ENCODE measurements at regions not wholly inside any gene's neighbourhood (a gene's known extent, or its start where the extent isn't known, plus 50 kb on each side); places are given as distances from the start of the nearest gene placed in this dataset.

DNA sequence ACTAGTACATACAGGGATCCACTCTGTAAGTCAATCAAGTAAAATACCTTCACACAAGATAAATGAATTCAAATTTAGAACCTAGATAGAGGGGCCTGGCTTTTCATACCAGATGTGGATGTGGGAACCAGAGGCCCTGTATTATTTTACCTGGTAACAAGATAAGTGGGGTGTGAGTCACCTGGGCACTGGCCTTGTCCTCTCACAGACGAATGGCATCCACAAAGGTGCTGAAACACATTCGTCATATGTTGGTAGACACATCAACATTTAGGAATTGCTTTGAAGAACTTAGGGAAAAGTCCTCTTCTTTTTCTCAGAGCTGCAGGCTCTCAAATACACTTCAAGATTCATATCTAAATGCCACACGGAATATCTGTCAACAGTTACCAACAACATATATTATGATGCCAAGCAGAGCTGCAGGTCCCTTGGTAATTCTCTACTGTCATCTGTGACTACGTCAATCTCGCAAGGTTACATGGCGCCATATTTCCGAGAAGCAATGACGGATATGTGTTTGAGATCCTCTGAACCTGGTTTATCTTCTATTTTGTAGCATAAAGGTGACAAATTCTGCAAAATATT lies 618.6 kb downstream of the EPM2A start:
- H3K36me3 ChIP-seq (ENCODE audit: insufficient read depth, insufficient read length, low read length): no peaks in the 10 kb centered on the region
- no peak for DNase-seq (ENCODE audit: low read depth, low spot score)
- H3K27me3 ChIP-seq (ENCODE audit: insufficient read depth, insufficient read length): no peaks in the 10 kb centered on the region
- H3K9ac ChIP-seq (ENCODE audit: insufficient read length, low read depth): no peak overlapping the region
- TF ChIP-seq ZNF274 (IDR thresholded peaks at IDR 0.05; ENCODE audit: low read depth, low read length) (no peak), YY1 (IDR thresholded peaks at IDR 0.05; ENCODE audit: insufficient read depth, insufficient read length) (no peak), SUZ12 (IDR thresholded peaks at IDR 0.05; ENCODE audit: extremely low read depth, insufficient read depth, insufficient read length) (no peak)
- H3K9me3 ChIP-seq (ENCODE audit: insufficient read depth, low read length): no peaks in the 10 kb centered on the region
- no peaks in the 10 kb centered on the region for H3K4me1 ChIP-seq (ENCODE audit: insufficient read depth, insufficient read length)
- no peak overlapping the region for H3K4me3 ChIP-seq (ENCODE audit: insufficient read length, low read depth)

GRCh38 chr6:145118224-145118623 lies 617.1 kb downstream of the EPM2A start:
- DNase-seq (ENCODE audit: low read depth, low spot score): no peak
- Histone ChIP-seq H3K27me3 (ENCODE audit: insufficient read depth, insufficient read length) (no peaks in the 10 kb centered on the region), H3K4me1 (ENCODE audit: insufficient read depth, insufficient read length) (no peaks in the 10 kb centered on the region), H3K36me3 (ENCODE audit: insufficient read depth, insufficient read length, low read length) (no peaks in the 10 kb centered on the region), H3K4me3 (ENCODE audit: insufficient read length, low read depth) (no peak overlapping the region), H3K9me3 (ENCODE audit: insufficient read depth, low read length) (no peaks in the 10 kb centered on the region), H3K9ac (ENCODE audit: insufficient read length, low read depth) (no peak overlapping the region)
- TF ChIP-seq YY1 (IDR thresholded peaks at IDR 0.05; ENCODE audit: insufficient read depth, insufficient read length) (no peak), SUZ12 (IDR thresholded peaks at IDR 0.05; ENCODE audit: extremely low read depth, insufficient read depth, insufficient read length) (no peak), ZNF274 (IDR thresholded peaks at IDR 0.05; ENCODE audit: low read depth, low read length) (no peak)

- Histone ChIP-seq H3K9me3 (ENCODE audit: insufficient read depth, low read length) (no peaks in the 10 kb centered on the region), H3K4me3 (ENCODE audit: insufficient read length, low read depth) (no peak overlapping the region), H3K36me3 (ENCODE audit: insufficient read depth, insufficient read length, low read length) (no peaks in the 10 kb centered on the region), H3K4me1 (ENCODE audit: insufficient read depth, insufficient read length) (no peaks in the 10 kb centered on the region), H3K9ac (ENCODE audit: insufficient read length, low read depth) (no peak overlapping the region), H3K27me3 (ENCODE audit: insufficient read depth, insufficient read length) (no peaks in the 10 kb centered on the region)
- TF ChIP-seq ZNF274 (IDR thresholded peaks at IDR 0.05; ENCODE audit: low read depth, low read length): no peak
- no peak for TF ChIP-seq SUZ12 (IDR thresholded peaks at IDR 0.05; ENCODE audit: extremely low read depth, insufficient read depth, insufficient read length)
- no peak for TF ChIP-seq YY1 (IDR thresholded peaks at IDR 0.05; ENCODE audit: insufficient read depth, insufficient read length)
- DNase-seq (ENCODE audit: low read depth, low spot score): no peak
These were observed 616.2 kb downstream of the EPM2A start for GRCh38 chr6:145119081-145119480.

DNA sequence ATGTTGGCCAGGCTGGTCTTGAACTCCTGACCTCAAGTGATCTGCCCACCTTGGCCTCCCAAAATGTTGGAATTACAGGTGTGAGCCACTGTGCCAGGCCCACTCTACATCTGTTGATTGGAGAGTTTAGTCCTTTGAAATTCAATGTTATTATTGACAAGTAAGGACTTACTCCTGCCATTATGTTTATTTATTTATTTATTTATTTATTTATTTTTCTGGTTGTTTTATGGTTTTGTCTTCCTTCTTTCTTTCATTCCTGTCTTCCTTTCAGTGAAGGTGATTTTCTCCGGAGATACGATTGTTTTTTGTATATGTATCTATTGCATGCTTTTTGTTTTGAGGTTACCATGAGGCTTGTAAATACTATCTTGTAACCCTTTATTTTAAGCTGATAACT lies 602.6 kb downstream of the EPM2A start:
- Histone ChIP-seq H3K36me3 (ENCODE audit: insufficient read depth, insufficient read length, low read length) (no peaks in the 10 kb centered on the region), H3K9ac (ENCODE audit: insufficient read length, low read depth) (no peak overlapping the region), H3K4me3 (ENCODE audit: insufficient read length, low read depth) (no peak overlapping the region), H3K27me3 (ENCODE audit: insufficient read depth, insufficient read length) (no peaks in the 10 kb centered on the region), H3K9me3 (ENCODE audit: insufficient read depth, low read length) (no peaks in the 10 kb centered on the region), H3K4me1 (ENCODE audit: insufficient read depth, insufficient read length) (no peaks in the 10 kb centered on the region)
- no peak for TF ChIP-seq SUZ12 (IDR thresholded peaks at IDR 0.05; ENCODE audit: extremely low read depth, insufficient read depth, insufficient read length)
- no peak for TF ChIP-seq YY1 (IDR thresholded peaks at IDR 0.05; ENCODE audit: insufficient read depth, insufficient read length)
- TF ChIP-seq ZNF274 (IDR thresholded peaks at IDR 0.05; ENCODE audit: low read depth, low read length): no peak
- DNase-seq (ENCODE audit: low read depth, low spot score): no peak

DNA sequence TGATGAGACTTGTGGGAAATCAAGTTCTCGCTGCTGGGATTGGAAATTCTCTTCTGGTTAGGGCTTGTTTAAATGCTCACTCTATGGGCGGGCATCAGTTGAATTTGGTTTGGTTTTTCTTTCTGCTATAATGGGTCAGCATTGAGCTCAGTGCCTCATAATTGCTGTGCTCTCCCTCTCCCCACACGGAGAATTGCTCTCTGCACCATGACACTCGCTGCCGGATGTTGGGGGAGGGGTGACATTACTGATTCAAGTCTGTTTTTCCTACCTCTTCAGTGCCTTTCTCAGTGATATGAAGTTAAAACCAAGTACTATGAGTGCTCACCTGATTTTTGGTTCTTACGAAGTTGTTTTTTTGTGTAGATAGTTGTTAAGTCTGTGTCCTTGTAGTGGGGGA lies 599.6 kb downstream of the EPM2A start:
- no peak for TF ChIP-seq YY1 (IDR thresholded peaks at IDR 0.05; ENCODE audit: insufficient read depth, insufficient read length)
- TF ChIP-seq SUZ12 (IDR thresholded peaks at IDR 0.05; ENCODE audit: extremely low read depth, insufficient read depth, insufficient read length): no peak
- TF ChIP-seq ZNF274 (IDR thresholded peaks at IDR 0.05; ENCODE audit: low read depth, low read length): no peak
- H3K27me3 ChIP-seq (ENCODE audit: insufficient read depth, insufficient read length): no peaks in the 10 kb centered on the region
- H3K36me3 ChIP-seq (ENCODE audit: insufficient read depth, insufficient read length, low read length): no peaks in the 10 kb centered on the region
- no peak overlapping the region for H3K9ac ChIP-seq (ENCODE audit: insufficient read length, low read depth)
- DNase-seq (ENCODE audit: low read depth, low spot score): no peak
- H3K4me3 ChIP-seq (ENCODE audit: insufficient read length, low read depth): no peak overlapping the region
- no peaks in the 10 kb centered on the region for H3K4me1 ChIP-seq (ENCODE audit: insufficient read depth, insufficient read length)
- no peaks in the 10 kb centered on the region for H3K9me3 ChIP-seq (ENCODE audit: insufficient read depth, low read length)

DNA sequence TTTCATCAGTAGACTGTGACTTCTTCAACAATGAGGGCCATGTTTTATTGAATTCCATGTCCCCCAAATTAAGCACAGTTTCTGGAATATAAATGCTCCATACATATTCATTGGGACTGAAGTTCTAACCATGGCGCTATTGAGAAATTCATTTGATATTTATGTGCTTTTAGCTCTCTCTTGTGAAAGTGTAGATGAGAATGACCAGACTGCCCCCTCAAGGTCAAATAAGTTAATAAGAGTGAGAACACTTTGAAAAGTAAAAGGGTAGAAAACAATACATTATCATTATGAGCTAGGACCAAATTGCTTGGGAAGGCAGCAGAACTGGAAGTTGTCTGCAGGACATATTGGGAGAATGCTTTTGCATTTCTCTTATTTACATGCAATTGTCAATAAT lies 597.9 kb downstream of the EPM2A start:
- DNase-seq (ENCODE audit: low read depth, low spot score): no peak
- TF ChIP-seq ZNF274 (IDR thresholded peaks at IDR 0.05; ENCODE audit: low read depth, low read length) (no peak), YY1 (IDR thresholded peaks at IDR 0.05; ENCODE audit: insufficient read depth, insufficient read length) (no peak), SUZ12 (IDR thresholded peaks at IDR 0.05; ENCODE audit: extremely low read depth, insufficient read depth, insufficient read length) (no peak)

DNA sequence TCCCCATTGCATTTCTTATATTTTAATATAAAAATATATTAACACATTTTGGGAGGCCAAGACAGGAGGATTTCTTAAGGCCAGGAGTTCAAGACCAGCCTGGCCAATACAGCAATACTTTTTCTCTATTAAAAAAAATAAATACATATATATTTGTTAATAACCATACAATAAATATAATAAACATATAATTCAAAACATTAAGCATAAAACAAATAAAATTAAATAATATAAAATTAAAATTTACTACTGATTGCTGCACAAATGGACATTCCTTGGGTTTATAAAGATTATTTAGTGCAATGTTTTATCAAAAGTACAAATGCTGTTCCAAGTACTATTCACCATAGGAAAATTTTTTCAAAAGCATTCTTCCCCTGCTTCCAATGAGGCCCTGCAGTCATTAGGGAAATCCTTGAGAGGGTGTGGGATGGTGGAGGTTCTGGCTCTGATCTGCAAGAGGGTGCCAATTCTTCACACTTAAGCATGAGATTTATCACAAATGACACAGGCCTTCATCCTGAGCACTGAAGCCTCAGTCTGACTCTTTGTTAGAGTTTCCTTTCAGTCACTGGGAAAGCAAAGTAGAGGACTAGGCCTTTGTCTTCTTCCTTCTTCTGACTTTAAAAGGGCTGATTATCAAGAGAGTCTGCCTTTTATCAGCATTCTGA lies 596.7 kb downstream of the EPM2A start:
- H3K4me1 ChIP-seq (ENCODE audit: insufficient read depth, insufficient read length): no peaks in the 10 kb centered on the region
- H3K36me3 ChIP-seq (ENCODE audit: insufficient read depth, insufficient read length, low read length): no peaks in the 10 kb centered on the region
- no peak for DNase-seq (ENCODE audit: low read depth, low spot score)
- no peaks in the 10 kb centered on the region for H3K27me3 ChIP-seq (ENCODE audit: insufficient read depth, insufficient read length)
- no peaks in the 10 kb centered on the region for H3K9me3 ChIP-seq (ENCODE audit: insufficient read depth, low read length)
- TF ChIP-seq SUZ12 (IDR thresholded peaks at IDR 0.05; ENCODE audit: extremely low read depth, insufficient read depth, insufficient read length) (no peak), ZNF274 (IDR thresholded peaks at IDR 0.05; ENCODE audit: low read depth, low read length) (no peak), YY1 (IDR thresholded peaks at IDR 0.05; ENCODE audit: insufficient read depth, insufficient read length) (no peak)
- no peak overlapping the region for H3K4me3 ChIP-seq (ENCODE audit: insufficient read length, low read depth)
- no peak overlapping the region for H3K9ac ChIP-seq (ENCODE audit: insufficient read length, low read depth)

More for the DNA sequence above, 597.9 kb downstream of the EPM2A start:
- Histone ChIP-seq H3K36me3 (ENCODE audit: insufficient read depth, insufficient read length, low read length) (no peaks in the 10 kb centered on the region), H3K27me3 (ENCODE audit: insufficient read depth, insufficient read length) (no peaks in the 10 kb centered on the region), H3K9me3 (ENCODE audit: insufficient read depth, low read length) (no peaks in the 10 kb centered on the region), H3K4me1 (ENCODE audit: insufficient read depth, insufficient read length) (no peaks in the 10 kb centered on the region), H3K9ac (ENCODE audit: insufficient read length, low read depth) (no peak overlapping the region), H3K4me3 (ENCODE audit: insufficient read length, low read depth) (no peak overlapping the region)

Data from NT2/D1 (cell line).